Small intestine (tissue), 7 donors: ENCODE measurements at regions not wholly inside any gene's neighbourhood (a gene's known extent, or its start where the extent isn't known, plus 50 kb on each side); places are given as distances from the start of the nearest gene placed in this dataset.

Experiments
- DNase-seq, 2 donors: peaks; one replicate each; pipeline versions ENCODE4 v3.0.0 to v3.0.0-alpha.2; 2013
- FAIRE-seq: peaks from 2 replicates; lab custom pipeline; 2012; peaks lifted over from hg19 to GRCh38; lab: Jason Lieb, UNC
- H3K27ac ChIP-seq, 3 donors: one replicate each; pipeline ENCODE4 v1.5.1; 2013; ENCODE audit warnings: low read length in 2 of 3, mild to moderate bottlenecking in 2 of 3, control low read depth in 1 of 3, inconsistent platforms in 1 of 3, low read depth in 1 of 3, moderate library complexity in 1 of 3
- H3K27me3 ChIP-seq, 3 donors: one replicate each; pipeline ENCODE4 v1.6.1; 2013; ENCODE audit warnings: low read length in 3 of 3, inconsistent platforms in 1 of 3; ENCODE audit not compliant: control insufficient read depth in 3 of 3, insufficient read depth in 3 of 3
- H3K36me3 ChIP-seq, 3 donors: one replicate each; pipeline ENCODE4 v1.6.1; 2013; ENCODE audit warnings: low read length in 3 of 3, inconsistent platforms in 1 of 3, low read depth in 1 of 3, mild to moderate bottlenecking in 1 of 3, moderate library complexity in 1 of 3; ENCODE audit not compliant: control insufficient read depth in 3 of 3, insufficient read depth in 2 of 3
- H3K4me1 ChIP-seq, 3 donors: one replicate each; pipeline ENCODE4 v1.6.1; 2013; ENCODE audit warnings: low read length in 2 of 3, inconsistent platforms in 1 of 3, low read depth in 1 of 3, mild to moderate bottlenecking in 1 of 3, moderate library complexity in 1 of 3; ENCODE audit not compliant: control insufficient read depth in 3 of 3, insufficient read depth in 2 of 3
- H3K4me3 ChIP-seq, 3 donors: one replicate each; pipeline ENCODE4 v1.5.1; 2013; ENCODE audit warnings: low read length in 3 of 3, control low read depth in 1 of 3, inconsistent platforms in 1 of 3, low read depth in 1 of 3, mild to moderate bottlenecking in 1 of 3, moderate library complexity in 1 of 3
- H3K9me3 ChIP-seq, 2 donors: one replicate each; pipeline ENCODE4 v1.6.1; 2013; ENCODE audit warnings: low read depth in 1 of 2, low read length in 1 of 2; ENCODE audit not compliant: control insufficient read depth in 2 of 2, insufficient read depth in 1 of 2
- WGBS, 3 donors: extraction: QIAGEN DNeasy Blood & Tissue Kit; methylation state at CpG; one replicate each; pipeline ENCODE4 v1.1.7; 2013; 5-methylcytosine and 5-hydroxymethylcytosine counted together
- donor health status: healthy with polysubstance abuse.
- donor health status: control.
- donor health status: control.
- donor health status: Bipolar disorder and iron deficiency.
- donor health status: healthy.

DNA sequence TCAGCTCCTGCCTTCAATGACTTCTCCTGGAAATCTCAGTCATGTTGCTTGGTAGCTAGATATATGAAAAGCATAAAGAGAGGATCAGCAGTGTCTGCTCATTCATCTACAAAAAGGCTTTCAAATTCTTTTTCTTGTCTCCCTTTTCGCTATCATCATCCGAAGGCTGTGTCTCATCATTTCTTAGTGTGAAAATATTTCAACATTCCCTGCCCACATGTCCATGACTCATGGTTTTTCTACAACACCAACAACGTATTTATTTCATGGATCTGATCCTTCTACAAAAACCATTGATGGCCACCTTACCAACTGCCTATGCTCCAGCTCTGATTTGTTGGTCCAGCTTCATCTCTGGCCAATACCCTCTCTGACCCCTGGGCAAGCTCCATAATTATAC lies 472.5 kb upstream of the GHITM start:
- Histone ChIP-seq H3K27me3 (no peaks in the 10 kb centered on the region), H3K4me3 (no peak overlapping the region), H3K9me3 (no peaks in the 10 kb centered on the region), H3K27ac (no peak overlapping the region), H3K36me3 (no peaks in the 10 kb centered on the region), H3K4me1 (no peaks in the 10 kb centered on the region)
- DNase-seq (no peak), FAIRE-seq (no peak)
- WGBS, 3 donors: 71 to 79% (median 72%) methylated on average over 3 of the region's 3 CpGs

DNA sequence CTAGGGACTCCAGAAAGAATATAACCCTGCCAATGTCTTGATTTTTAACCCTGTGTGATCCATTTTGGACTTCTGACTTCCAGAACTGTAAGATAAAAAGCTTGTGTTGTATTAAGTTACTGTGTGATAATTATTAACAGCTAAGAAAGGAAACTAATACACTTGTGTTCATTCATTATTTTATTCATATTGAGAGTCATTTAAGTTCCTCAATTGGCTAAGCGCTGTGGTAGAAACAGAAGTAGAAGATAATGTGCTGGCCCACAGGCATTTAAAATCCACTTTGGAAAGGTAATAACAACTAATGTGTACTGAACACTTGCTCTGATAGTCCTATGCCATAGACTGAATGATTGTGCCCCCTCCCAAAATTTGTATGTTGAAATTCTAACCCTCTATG lies 471.7 kb upstream of the GHITM start:
- Histone ChIP-seq H3K4me1 (no peaks in the 10 kb centered on the region), H3K27me3 (no peaks in the 10 kb centered on the region), H3K36me3 (no peaks in the 10 kb centered on the region), H3K9me3 (no peaks in the 10 kb centered on the region), H3K4me3 (no peak overlapping the region), H3K27ac (no peak overlapping the region)
- 91 to 97% (median 95%) methylated on average over 1 of the region's 1 CpG for WGBS, 3 donors
- no peak for FAIRE-seq
- no peak for DNase-seq

DNA sequence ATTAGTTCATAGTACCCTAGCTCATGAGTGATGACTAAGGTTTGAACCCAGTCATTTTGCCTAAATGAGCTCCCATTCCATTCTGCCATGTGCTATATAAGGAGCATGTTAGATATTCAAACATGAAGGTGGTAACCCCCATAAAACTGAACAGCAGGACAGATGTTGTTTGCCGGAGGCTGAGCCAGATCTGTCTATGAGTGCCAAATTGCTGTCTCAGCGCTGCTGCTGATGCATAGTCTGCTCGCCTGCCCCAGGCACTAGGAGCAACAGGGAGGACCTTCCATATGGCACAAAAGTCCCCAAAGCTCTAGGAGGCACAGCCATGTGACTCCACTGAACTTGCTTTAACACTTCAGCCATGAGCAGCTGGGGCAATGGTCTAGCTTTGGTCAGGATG lies 466.0 kb upstream of the GHITM start:
- Histone ChIP-seq H3K4me3 (no peak overlapping the region), H3K36me3 (no peaks in the 10 kb centered on the region), H3K27ac (no peak overlapping the region), H3K27me3 (no peaks in the 10 kb centered on the region), H3K9me3 (no peaks in the 10 kb centered on the region), H3K4me1 (no peaks in the 10 kb centered on the region)
- DNase-seq (no peak), FAIRE-seq (no peak)
- 71 to 73% (median 71%) methylated on average over 3 of the region's 3 CpGs for WGBS, 3 donors

DNA sequence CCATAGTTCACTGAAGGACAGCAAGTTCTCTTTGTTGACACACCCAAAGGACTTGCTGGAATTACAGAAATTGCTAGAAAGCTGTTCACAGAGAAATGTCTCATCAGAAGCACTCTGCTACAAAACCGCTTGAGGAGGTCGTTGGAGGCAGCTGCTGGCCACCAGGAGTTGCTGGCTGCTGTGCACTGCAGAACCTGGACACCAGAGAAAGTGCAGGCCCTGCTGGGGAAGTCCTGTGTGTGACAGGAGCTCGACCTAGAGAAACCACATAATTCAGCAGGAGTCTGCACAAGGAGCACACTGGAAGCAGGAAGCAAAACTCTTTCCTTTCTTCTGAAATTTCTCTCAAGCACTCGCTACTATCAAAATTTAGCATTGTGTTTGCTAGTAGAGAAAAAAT lies 461.5 kb upstream of the GHITM start:
- 39 to 48% (median 46%) methylated on average over 4 of the region's 4 CpGs for WGBS, 3 donors
- FAIRE-seq (no peak), DNase-seq (no peak)
- H3K4me3 ChIP-seq: no peak overlapping the region
- H3K27me3 ChIP-seq: no peaks in the 10 kb centered on the region
- no peak overlapping the region for H3K27ac ChIP-seq
- no peaks in the 10 kb centered on the region for H3K4me1 ChIP-seq
- no peaks in the 10 kb centered on the region for H3K9me3 ChIP-seq
- H3K36me3 ChIP-seq: no peaks in the 10 kb centered on the region

DNA sequence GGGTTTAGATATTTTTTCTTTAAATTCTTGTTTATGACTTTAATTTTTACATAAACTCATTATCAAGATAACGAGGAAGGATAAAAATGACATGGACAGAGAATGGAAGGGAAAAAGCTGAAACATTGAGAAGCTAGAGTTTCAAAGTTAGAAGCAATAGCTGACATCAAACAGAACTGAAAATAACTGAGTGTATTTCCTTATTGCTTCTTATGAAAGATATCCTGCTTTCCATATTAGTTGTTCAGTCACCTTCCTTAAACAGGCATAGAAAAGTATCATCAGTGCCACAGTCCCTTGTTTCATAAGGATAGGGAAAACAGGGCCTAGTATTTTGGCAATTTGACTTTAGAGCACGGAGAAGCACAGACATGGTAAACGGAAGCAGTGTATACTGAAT lies 460.5 kb upstream of the GHITM start:
- Histone ChIP-seq H3K36me3 (no peaks in the 10 kb centered on the region), H3K27me3 (no peaks in the 10 kb centered on the region), H3K27ac (no peak overlapping the region), H3K9me3 (no peaks in the 10 kb centered on the region), H3K4me1 (no peaks in the 10 kb centered on the region), H3K4me3 (no peak overlapping the region)
- FAIRE-seq (no peak), DNase-seq (no peak)
- WGBS, 3 donors: 65 to 79% (median 69%) methylated on average over 3 of the region's 3 CpGs

DNA sequence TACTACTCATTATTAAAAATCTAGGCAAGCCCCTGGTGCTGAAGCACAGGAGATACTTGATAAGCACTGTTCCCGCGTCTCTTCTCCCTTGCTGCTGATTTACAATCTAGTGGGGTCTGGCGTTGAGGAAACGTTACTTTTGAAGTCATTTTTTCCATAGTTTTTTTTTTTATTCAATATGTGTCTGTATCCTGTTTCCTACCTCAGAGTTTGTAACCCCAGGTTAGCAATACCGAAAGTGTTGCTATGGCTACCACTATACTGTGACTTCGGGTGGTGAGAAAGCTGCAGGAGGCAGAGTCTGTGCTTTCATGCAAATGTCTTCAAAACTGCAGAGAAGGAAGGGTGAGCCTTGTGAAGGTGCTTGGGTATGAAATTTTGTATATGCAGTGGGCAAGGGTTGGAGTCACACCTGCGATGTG lies 458.8 kb upstream of the GHITM start:
- Histone ChIP-seq H3K4me3 (no peak overlapping the region), H3K36me3 (no peaks in the 10 kb centered on the region), H3K4me1 (no peaks in the 10 kb centered on the region), H3K27me3 (no peaks in the 10 kb centered on the region), H3K27ac (no peak overlapping the region), H3K9me3 (no peaks in the 10 kb centered on the region)
- FAIRE-seq (no peak), DNase-seq (no peak)
- WGBS, 3 donors: 51 to 63% (median 59%) methylated on average over 7 of the region's 7 CpGs

DNA sequence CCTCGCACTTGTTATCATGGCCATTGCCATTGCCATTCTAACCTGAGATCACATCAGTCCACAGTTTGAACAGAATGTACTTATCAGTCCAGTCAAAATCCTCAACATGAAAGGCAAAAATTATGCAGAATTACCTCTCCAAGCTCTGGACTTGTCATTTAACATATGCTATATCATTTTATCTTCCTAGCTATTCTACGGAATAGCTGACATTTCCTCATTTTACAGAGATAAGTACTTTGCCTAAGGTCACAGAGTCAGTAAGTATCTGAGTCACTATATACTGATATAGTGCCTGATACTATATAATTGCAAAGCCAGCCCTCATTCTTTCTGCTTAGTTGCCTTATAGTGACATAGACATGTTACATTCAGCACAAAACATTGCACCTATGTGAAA lies 456.9 kb upstream of the GHITM start:
- no peaks in the 10 kb centered on the region for H3K4me1 ChIP-seq
- H3K36me3 ChIP-seq: no peaks in the 10 kb centered on the region
- no peaks in the 10 kb centered on the region for H3K9me3 ChIP-seq
- DNase-seq: no peak
- no peak overlapping the region for H3K4me3 ChIP-seq
- H3K27me3 ChIP-seq: no peaks in the 10 kb centered on the region
- H3K27ac ChIP-seq: no peak overlapping the region
- no peak for FAIRE-seq
- WGBS, 3 donors: 72 to 87% (median 74%) methylated on average over 2 of the region's 2 CpGs

DNA sequence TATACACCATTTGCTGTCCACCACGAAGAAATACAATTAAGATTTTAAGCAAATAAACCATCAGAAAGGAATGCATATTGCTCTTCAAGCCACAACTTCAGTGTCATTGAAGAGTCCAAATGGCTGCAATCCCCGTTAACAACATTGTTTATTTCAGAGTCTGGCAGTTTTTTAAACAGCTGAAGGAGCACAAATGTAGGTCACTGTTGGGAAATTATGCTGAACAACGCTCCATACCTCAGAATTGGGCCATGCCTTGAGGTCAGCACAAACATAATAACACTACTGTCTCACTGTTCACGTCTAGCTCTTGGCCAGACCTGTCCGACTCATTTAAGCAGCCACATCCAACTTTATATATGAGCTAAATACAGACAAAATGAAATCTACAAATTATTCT lies 453.9 kb upstream of the GHITM start:
- FAIRE-seq (no peak), DNase-seq (no peak)
- no peaks in the 10 kb centered on the region for H3K4me1 ChIP-seq
- no peaks in the 10 kb centered on the region for H3K27me3 ChIP-seq
- no peaks in the 10 kb centered on the region for H3K9me3 ChIP-seq
- WGBS, 3 donors: 46 to 52% (median 46%) methylated on average over 5 of the region's 5 CpGs
- no peak overlapping the region for H3K27ac ChIP-seq
- H3K4me3 ChIP-seq: no peak overlapping the region
- H3K36me3 ChIP-seq: no peaks in the 10 kb centered on the region

DNA sequence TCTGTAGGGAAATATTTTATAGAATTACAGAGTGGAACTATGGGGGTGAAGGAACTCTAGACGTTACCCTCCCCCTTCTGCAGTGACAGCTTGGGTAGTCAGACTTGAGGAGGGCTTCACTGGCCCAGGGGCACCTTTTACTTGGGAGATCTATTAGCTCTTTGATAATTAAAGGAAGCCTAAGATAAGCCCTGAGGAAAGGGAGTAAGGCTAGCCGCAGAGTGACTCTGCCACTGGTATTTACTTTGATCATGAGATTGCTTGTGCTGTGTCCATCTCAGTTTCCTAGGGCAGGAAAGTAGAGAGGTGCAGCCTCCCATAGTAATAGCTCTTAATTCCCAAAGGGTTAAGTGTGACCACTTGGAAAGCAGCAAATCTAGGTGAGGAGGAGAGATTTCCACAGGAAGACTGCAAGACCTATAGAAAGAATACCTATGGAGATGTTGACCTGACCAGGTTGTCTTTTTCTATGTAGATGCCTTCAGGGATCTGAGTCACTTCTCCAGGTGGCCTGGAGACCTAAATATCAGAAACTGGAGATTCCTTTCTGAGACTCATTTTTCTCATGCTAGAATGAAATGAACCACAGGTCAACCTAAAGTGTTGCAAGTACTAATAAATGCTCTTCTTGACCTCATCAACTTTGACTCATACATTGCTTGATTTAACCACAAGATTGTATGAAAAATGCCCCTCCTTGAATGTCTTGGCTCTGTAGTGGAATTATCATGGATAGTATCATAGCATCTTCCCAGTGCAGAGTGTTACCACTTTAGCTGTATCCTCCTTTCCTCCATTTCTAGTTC lies 447.3 kb upstream of the GHITM start:
- FAIRE-seq: no peak
- DNase-seq: no peak
- Histone ChIP-seq H3K27ac (no peak overlapping the region), H3K36me3 (no peaks in the 10 kb centered on the region), H3K4me3 (no peak overlapping the region), H3K27me3 (no peaks in the 10 kb centered on the region), H3K9me3 (no peaks in the 10 kb centered on the region), H3K4me1 (no peaks in the 10 kb centered on the region)
- WGBS, 3 donors: 40 to 62% (median 44%) methylated on average over 2 of the region's 2 CpGs
